SK-N-DZ (cell line): ENCODE measurements at regions not wholly inside any gene's neighbourhood (a gene's known extent, or its start where the extent isn't known, plus 50 kb on each side); places are given as distances from the start of the nearest gene placed in this dataset.
"Not testable (repeated sequence)": the region's sequence is repeated elsewhere in the genome, so short reads cannot be mapped to it uniquely, and the experiment has no call there.

Experiments
- DNase-seq: peaks from one replicate; pipeline ENCODE4 v3.0.0-alpha.2; 2015; ENCODE audit warnings: low spot score

DNA sequence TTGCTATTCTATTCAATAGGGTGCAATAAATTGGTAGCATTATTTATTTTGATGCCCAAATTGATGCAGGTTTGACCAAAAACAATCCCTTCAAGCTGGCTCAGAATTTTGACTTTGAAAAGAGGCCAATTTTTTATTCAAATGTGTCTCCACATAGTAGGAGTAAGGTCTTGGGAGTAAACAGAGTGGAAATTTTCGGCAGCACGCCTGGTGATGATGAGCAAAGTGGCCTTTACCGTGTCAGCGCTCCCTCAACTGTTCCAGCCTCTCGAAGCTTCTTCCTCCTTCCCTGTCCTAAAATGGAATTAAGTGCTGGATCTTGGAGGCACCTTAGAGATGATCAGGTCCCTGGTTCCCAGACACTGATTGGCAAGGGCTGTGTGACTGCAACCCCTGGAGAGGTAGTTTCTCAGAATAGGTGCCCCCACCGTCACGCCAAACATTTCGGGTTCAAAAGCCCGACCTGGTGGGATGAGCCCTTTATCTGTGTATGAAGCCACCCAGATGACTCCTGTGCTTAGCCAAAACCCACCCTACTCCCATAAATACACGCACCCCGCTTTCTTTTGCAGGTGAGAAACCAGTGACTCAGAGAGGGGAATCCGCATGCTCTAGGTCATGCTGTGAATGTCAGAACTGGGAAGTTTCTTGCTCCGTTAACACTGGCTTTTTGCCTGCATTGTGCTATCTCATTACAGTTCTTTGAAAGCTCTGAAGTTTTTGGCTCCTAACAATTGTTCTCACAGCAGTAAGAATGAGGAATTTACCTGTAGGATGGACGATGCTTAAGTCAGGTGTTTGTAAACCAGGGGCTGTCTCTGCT, 89.1 kb downstream of the CRYGS start:
- no peak for DNase-seq

- no peak for DNase-seq
Observed at GRCh38 chr3:186453531-186453930, 90.6 kb downstream of the CRYGS start.

DNA sequence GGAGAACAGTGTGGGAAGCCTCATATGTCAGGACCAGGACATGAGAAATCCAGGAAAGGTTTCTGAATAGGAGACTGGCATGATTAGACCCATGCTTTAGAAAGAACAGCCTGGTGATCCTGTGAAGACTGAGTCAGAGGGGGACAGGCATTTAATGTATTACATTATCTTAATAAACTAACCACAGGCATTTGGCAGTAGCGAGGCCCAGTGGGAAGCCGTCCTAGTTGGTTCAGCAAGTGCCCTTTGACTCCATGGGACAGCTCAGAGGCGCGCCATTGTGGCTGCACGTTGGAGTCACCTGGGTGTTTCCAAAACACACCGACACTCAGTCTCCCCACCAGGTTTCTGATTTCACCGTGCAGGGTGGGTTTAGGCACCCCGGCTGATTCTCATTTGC, 90.5 kb upstream of the DGKG start:
- no peak for DNase-seq

- no peak for DNase-seq
Observed at GRCh38 chr3:186451371-186451770, 89.3 kb upstream of the DGKG start.

- DNase-seq = no peak
Observed at GRCh38 chr3:186444974-186445373, 82.9 kb upstream of the DGKG start.

DNA sequence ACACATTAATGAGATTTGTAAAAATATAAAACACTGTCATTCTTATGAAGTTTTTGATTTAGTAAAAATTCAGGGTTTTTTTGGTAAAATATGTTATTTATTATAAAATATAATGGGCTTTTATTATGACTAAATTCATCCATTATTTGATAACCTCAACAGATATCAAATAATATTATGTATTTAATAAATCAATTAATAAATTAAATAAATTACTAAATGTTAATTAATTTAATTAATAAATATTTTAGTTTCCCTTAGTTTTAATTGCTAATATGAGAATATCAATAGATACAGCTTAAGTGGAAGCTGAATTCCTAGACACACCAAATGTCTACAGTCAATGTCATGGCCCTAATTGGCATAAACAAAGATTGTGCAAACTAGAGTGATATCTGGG, 82.3 kb upstream of the DGKG start:
- no peak for DNase-seq

DNA sequence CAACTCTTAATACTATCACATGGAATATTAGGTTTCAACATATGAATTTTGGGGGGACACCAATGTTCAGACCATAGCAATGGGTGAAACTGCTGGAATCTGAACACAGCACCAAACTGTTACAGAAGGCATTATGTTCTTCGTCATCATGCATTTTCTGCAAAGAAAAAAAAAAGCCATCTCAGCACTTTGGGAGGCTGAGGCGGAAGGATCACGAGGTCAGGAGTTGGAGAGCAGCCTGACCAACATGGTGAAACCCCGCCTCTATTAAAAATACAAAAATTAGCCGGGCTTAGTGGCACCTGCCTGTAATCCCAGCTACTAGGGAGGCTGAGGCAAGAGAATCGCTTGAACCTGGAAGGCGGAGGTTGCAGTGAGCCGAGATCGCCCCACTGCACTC, 80.9 kb upstream of the DGKG start:
- DNase-seq = not testable (repeated sequence)

- no peak for DNase-seq
Observed at GRCh38 chr3:186442162-186442561, 80.1 kb upstream of the DGKG start.

GRCh38 chr3:186440891-186441290, 78.9 kb upstream of the DGKG start:
- DNase-seq = no peak

GRCh38 chr3:186439725-186440124, 77.7 kb upstream of the DGKG start:
- DNase-seq = no peak

- not testable (repeated sequence) for DNase-seq
Observed at GRCh38 chr3:186435332-186435731, 73.3 kb upstream of the DGKG start.

DNA sequence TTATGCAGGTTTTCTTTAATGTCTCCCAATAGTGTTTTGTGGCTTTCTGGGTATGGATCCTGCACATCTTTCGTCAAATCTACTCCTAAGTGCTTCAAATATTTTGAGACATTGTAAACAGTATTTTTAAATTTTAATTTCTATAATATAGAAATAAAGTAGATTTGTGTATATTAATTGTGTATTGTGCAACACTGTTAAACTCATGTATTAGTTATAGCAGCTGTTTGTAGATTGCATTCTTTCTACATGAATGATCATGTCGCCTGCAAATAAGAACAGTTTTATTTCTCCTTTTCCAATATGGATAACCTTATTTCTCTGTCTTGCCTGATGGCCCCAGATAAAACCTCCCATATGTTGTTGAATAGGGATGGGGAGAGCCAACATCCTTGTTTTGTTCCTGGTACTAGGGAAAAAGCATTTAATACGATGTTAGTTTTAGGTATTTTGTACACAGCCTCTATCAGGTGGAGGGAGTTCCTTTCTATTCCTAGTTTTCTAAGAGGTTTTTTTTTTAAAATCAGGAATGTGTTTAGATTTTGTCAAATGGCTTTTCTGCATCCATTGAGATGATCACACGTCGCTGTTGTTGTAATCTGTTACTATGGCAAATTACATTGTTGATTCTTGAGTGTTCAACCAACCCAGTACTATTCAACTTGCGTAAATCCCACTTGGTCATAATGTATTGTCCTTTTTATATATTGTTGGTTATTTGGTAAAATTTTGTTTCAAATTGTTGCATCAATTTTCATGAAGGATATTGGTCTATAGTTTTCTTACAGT, 71.1 kb upstream of the DGKG start:
- no peak for DNase-seq

DNA sequence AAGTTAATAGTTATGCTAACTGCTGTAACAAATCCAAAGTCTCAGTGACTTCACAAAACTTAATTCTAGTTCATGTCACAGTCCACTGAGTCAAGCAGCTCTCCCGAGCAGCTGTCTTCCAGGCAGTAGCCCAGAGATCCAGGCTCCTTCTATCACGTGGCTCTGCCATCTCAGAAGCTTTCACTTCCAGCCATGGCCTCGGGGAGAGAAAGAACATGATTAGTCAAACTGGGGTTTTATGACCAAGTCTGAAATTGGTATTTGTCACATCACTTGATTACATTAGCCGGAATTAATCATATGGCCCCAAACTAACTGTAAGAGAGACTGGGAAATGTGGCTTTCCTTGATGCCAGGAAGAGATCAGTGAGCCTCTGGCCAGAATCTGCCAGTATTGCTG, 70.2 kb upstream of the DGKG start:
- no peak for DNase-seq

DNA sequence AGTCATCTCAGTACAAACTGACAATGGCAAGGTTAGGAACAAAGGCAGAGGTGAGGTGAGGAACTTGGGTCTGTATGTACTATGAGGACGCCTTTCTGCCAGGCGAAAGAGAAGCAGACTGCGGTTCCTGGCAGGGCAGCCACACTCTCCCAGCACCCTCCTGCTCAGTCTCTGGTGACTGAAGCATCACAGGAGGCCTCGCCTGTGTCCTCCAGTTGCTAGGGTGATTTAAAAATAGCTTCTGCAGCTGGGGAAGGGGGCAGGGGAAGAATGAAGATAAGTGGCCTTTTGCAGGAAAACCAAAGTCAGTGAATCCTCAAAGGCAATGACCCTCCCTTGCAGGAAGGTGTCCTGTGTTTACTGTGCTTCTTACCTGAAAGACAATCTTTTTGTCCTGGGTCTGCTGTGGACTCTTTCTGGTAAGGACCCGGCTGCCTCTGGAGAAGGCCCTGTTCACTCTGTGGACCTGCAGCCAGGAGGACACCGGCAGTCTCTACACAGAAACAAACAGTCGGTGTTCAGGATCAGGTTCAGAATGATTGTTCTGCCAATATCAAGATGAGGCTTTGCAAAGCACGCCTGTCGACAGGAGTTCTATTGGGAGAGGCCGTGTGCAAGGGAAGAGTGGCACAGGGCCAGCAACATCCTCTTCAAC, 65.7 kb upstream of the DGKG start:
- no peak for DNase-seq

DNA sequence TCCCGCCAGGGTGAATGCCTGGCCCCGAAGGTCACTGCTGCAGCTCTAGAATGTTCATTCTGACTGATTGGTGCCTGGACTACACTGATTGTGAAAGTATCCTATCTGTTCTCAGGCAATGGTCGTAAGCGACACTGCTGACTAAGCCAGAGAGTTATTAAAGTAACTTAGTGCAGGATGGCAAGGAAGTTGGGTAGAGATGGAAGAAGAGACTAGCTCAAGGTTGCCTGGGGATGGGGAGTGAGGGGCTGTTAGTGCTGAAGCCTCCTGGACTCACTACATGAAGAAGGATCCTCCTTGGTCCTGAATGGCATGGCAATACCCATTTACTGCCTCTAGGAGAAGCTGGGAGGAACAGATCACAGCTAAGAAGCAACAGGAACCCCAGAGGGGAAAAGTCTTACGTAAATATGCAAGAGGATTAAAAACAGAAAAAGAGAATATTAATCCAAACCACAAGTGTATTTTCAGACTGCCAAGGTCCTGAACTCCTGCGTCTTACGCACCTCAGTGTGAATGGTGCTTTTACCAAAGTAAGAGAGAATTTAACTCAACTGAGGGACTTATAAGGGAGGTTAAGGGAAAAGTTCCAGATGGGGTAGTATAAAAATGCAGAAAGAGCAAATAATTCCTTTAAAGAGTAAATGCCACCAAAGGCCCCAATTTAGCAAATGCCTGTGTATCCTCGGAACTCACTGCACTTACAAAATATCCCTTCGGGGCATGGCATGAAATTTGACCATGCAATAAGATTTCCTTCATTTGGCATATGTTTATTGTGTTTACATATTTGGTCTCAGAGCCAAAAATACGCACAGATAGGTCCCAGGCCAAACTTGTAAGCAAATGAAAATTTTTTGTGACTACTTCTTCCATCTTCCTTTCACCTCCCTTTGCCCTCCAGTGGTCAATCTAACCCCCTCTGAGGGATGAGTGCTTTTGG, 64.0 kb upstream of the DGKG start:
- no peak for DNase-seq

- DNase-seq = no peak
Observed at GRCh38 chr3:186421946-186422345, 59.9 kb upstream of the DGKG start.

DNA sequence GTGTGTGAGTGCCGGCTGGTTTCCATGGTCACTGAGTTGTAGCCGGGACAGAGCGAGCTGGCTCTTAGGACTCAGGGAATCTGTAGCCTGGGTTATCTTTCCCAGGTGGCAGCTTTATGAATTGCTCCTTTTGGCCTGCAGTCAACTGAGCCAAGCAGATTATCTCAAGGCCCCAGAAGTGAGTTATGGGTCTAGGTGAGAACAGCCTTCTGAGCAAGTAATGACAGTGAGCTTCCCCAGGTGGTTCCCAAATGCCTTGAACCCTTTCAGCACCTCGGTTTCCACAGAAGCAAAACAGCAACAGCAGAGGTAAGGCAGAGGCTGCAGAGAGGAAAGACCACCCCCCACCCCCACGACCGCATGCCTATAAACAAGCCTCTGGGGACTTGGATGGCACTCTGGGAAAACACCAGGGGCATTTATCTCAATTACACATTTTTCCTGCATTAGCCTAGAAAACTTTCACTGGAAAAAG, 56.7 kb upstream of the DGKG start:
- peak; percentile 30 for DNase-seq

DNA sequence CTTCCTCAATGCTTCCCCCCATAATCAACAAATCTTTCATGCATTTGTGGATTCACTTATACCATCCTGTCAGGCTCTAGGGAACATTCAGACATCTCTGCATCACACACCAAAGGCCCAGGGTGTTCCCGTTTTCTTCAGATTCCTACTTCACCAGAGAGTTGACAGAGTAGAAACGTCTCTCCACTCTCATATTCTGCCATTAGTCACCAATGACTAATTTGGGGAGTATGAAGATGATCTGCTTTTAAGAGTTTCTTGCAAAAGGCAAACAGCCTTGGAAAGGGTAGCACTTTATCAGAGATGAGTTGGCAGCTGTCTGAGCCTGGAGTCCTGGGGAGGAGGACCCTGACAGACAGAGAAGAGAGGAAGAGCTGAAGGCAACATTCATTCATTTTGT, 55.8 kb upstream of the DGKG start:
- DNase-seq = no peak

GRCh38 chr3:186414735-186415419, 52.8 kb upstream of the DGKG start:
- no peak for DNase-seq

DNA sequence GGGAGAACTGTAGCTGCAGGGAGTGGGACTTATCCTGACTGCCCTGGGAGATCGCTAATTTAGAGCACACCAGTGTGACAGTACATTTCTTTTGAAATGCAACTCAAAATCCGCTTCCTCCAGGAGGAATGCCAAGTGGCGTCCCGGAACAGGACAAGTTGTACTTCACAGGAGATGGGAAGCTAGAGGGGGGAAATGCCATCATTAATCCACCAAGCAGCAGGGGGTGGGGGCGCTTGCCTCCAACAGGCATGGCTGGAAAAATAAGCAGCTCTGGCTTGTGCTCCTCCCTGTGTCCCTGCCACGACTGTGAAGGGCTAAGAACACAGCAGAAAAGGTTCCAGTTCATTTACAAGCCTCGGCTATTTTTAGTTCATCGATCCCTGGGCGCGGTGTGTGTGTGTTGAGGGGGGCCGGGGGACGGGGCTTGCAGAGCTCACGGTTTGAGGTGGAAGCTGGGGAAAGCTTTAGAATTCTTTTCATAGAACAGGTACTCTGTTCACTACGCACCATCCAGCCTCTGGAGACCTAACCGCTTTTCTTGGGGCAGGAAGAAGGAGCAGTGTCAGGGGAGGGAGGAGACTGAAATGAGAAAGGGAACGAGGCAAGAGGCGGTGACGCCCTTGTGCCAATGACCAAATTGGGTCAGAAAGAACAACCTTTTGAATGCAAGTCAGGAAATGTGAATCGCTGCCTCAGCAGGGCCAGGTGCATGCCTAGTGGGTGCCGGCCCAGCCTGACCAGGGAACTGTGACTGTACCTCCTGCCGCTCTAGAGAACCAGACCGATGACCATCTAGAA, 51.8 kb upstream of the DGKG start:
- no peak for DNase-seq
